ENCODE measurements at regions not wholly inside any gene's neighbourhood (a gene's known extent, or its start where the extent isn't known, plus 50 kb on each side); places are given as distances from the start of the nearest gene placed in this dataset.

GRCh38 chr12:92297932-92298696 is 152.5 kb upstream of the BTG1 start:
- no peak; the same call in 2 of the 3 replicates for ATAC-seq
- TF ChIP-seq ZFP30 (CRISPR knock-in tag; IDR thresholded peaks at IDR 0.05) (no peak), ZC3H10 (CRISPR knock-in tag; IDR thresholded peaks at IDR 0.05) (no peak), GLIS3 (CRISPR knock-in tag; IDR thresholded peaks at IDR 0.05) (no peak), ZNF565 (CRISPR knock-in tag; conservative IDR thresholded peaks at IDR 0.05; ENCODE audit: low read depth) (no peak), RARB (CRISPR knock-in tag; IDR thresholded peaks at IDR 0.05) (no peak), ESRRG (CRISPR knock-in tag; IDR thresholded peaks at IDR 0.05) (no peak), PATZ1 (CRISPR knock-in tag; IDR thresholded peaks at IDR 0.05; ENCODE audit: borderline replicate concordance) (no peak), TOX (CRISPR knock-in tag; IDR thresholded peaks at IDR 0.05; ENCODE audit: borderline replicate concordance) (no peak), ZFP3 (CRISPR knock-in tag; IDR thresholded peaks at IDR 0.05) (no peak), ISL1 (CRISPR knock-in tag; IDR thresholded peaks at IDR 0.05) (no peak), CREB5 (CRISPR knock-in tag; IDR thresholded peaks at IDR 0.05; ENCODE audit: low read depth) (no peak), ZNF70 (CRISPR knock-in tag; IDR thresholded peaks at IDR 0.05) (no peak), OSR1 (CRISPR knock-in tag; IDR thresholded peaks at IDR 0.05) (no peak)
- TF ChIP-seq, protein P1, sequence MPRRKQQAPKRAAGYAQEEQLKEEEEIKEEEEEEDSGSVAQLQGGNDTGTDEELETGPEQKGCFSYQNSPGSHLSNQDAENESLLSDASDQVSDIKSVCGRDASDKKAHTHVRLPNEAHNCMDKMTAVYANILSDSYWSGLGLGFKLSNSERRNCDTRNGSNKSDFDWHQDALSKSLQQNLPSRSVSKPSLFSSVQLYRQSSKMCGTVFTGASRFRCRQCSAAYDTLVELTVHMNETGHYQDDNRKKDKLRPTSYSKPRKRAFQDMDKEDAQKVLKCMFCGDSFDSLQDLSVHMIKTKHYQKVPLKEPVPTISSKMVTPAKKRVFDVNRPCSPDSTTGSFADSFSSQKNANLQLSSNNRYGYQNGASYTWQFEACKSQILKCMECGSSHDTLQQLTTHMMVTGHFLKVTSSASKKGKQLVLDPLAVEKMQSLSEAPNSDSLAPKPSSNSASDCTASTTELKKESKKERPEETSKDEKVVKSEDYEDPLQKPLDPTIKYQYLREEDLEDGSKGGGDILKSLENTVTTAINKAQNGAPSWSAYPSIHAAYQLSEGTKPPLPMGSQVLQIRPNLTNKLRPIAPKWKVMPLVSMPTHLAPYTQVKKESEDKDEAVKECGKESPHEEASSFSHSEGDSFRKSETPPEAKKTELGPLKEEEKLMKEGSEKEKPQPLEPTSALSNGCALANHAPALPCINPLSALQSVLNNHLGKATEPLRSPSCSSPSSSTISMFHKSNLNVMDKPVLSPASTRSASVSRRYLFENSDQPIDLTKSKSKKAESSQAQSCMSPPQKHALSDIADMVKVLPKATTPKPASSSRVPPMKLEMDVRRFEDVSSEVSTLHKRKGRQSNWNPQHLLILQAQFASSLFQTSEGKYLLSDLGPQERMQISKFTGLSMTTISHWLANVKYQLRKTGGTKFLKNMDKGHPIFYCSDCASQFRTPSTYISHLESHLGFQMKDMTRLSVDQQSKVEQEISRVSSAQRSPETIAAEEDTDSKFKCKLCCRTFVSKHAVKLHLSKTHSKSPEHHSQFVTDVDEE (CRISPR knock-in tag; IDR thresholded peaks at IDR 0.05) = no peak

- TF ChIP-seq ESRRG (CRISPR knock-in tag; IDR thresholded peaks at IDR 0.05) (no peak), BACH2 (CRISPR knock-in tag; IDR thresholded peaks at IDR 0.05; ENCODE audit: borderline replicate concordance) (no peak)
- no peak for ATAC-seq
Measured at GRCh38 chr12:92297405-92297804, 151.8 kb upstream of the BTG1 start.

GRCh38 chr12:92295523-92295922 is 149.9 kb upstream of the BTG1 start:
- TF ChIP-seq CSRNP3 (CRISPR knock-in tag; IDR thresholded peaks at IDR 0.05) (no peak), OSR1 (CRISPR knock-in tag; IDR thresholded peaks at IDR 0.05) (no peak), PATZ1 (CRISPR knock-in tag; IDR thresholded peaks at IDR 0.05; ENCODE audit: borderline replicate concordance) (no peak), TOX (CRISPR knock-in tag; IDR thresholded peaks at IDR 0.05; ENCODE audit: borderline replicate concordance) (no peak), PPARA (CRISPR knock-in tag; IDR thresholded peaks at IDR 0.05; ENCODE audit: borderline replicate concordance) (no peak), CREB5 (CRISPR knock-in tag; IDR thresholded peaks at IDR 0.05; ENCODE audit: low read depth) (no peak), GLIS3 (CRISPR knock-in tag; IDR thresholded peaks at IDR 0.05) (no peak), ZNF8 (CRISPR knock-in tag; IDR thresholded peaks at IDR 0.05) (no peak), ISL1 (CRISPR knock-in tag; IDR thresholded peaks at IDR 0.05) (no peak), ZFP30 (CRISPR knock-in tag; IDR thresholded peaks at IDR 0.05) (no peak)
- TF ChIP-seq, protein P1 (CRISPR knock-in tag; IDR thresholded peaks at IDR 0.05) = no peak
- ATAC-seq = no peak

Measured in SK-N-SH treated with all-trans-retinoic acid at 6 μM for 48 hours (cell line).